ENCODE measurements at regions not wholly inside any gene's neighbourhood (a gene's known extent, or its start where the extent isn't known, plus 50 kb on each side); places are given as distances from the start of the nearest gene placed in this dataset.

DNA sequence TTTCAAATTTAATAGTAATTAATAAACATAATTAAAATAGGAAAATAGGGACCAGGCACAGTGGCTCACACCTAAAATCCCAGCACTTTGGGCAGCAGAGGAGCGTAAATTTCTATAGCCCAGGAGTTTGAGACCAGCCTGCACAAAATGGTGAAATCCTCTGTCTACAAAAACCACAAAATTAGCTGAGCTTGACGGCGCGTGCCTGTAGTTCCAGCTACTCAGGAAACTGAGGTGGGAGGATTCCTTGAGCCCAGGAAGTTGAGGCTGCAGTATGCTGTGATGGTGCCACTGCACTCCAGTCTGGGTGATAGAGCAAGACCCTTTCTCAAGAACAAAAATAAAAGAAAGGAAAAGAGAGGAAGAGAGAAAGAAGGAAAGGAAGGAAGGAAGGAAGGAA, 1387.0 kb upstream of the ADGRB3 start:
- DNase-seq (ENCODE audit: low read depth, low spot score): no peak
- Histone ChIP-seq H3K36me3 (ENCODE audit: control insufficient read depth, insufficient read depth, low read length) (no peaks in the 10 kb centered on the region), H3K9me3 (ENCODE audit: control insufficient read depth, insufficient read depth, low read length) (no peaks in the 10 kb centered on the region), H3K4me1 (ENCODE audit: control insufficient read depth, insufficient read depth, low read length) (no peaks in the 10 kb centered on the region), H3K27me3 (ENCODE audit: control insufficient read depth, insufficient read depth, low read length) (no peaks in the 10 kb centered on the region), H3K4me3 (ENCODE audit: low read length) (no peak overlapping the region), H3K27ac (ENCODE audit: low read length) (no peak overlapping the region)
- whole genome bisulfite sequencing (ENCODE audit: insufficient coverage, insufficient read length): no CpG with 5 or more reads among the region's 4 CpGs

DNA sequence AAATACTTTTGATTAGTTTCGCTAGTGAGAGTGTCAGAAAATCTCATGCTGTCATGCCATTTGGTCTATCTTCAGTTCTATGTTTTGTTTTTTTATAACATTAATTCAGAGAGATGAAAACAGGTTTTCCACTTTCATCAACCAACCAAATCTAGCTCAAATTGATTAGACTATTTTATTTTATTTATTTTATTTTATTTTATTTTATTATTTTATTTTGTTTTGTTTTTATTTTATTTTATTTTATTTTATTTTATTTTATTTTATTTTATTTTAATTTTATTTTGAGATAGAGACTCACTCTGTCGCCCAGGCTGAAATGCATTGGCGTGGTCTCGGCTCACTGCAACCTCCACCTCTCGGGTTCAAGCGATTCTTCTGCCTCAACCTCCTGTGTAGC, 1391.0 kb upstream of the ADGRB3 start:
- Histone ChIP-seq H3K4me1 (ENCODE audit: control insufficient read depth, insufficient read depth, low read length) (no peaks in the 10 kb centered on the region), H3K36me3 (ENCODE audit: control insufficient read depth, insufficient read depth, low read length) (no peaks in the 10 kb centered on the region), H3K4me3 (ENCODE audit: low read length) (no peak overlapping the region), H3K27ac (ENCODE audit: low read length) (no peak overlapping the region), H3K27me3 (ENCODE audit: control insufficient read depth, insufficient read depth, low read length) (no peaks in the 10 kb centered on the region), H3K9me3 (ENCODE audit: control insufficient read depth, insufficient read depth, low read length) (no peaks in the 10 kb centered on the region)
- WGBS (ENCODE audit: insufficient coverage, insufficient read length): no CpG with 5 or more reads among the region's 6 CpGs
- DNase-seq (ENCODE audit: low read depth, low spot score): no peak

DNA sequence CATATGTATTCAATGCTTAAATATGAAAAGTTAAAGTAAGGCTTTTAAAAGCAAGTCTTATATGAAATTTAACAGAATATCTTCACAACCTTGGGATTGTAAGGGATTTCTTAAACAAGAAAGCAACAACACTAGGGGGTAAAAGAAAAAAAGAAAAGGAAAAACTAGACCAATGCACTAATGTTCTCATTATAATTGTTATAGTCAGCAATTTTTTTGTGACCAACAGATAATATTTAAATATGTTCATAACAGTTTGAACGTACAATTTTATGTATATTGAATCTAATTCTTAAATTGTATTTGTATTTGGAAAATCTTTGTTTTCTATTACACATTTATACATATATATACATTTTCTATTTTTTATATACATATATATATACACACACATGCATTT, 1397.8 kb upstream of the ADGRB3 start:
- no peak for DNase-seq (ENCODE audit: low read depth, low spot score)
- Histone ChIP-seq H3K4me3 (ENCODE audit: low read length) (no peak overlapping the region), H3K9me3 (ENCODE audit: control insufficient read depth, insufficient read depth, low read length) (no peaks in the 10 kb centered on the region), H3K4me1 (ENCODE audit: control insufficient read depth, insufficient read depth, low read length) (no peaks in the 10 kb centered on the region), H3K36me3 (ENCODE audit: control insufficient read depth, insufficient read depth, low read length) (no peaks in the 10 kb centered on the region), H3K27me3 (ENCODE audit: control insufficient read depth, insufficient read depth, low read length) (no peaks in the 10 kb centered on the region), H3K27ac (ENCODE audit: low read length) (no peak overlapping the region)
- WGBS (ENCODE audit: insufficient coverage, insufficient read length): no CpG with 5 or more reads among the region's 1 CpG

DNA sequence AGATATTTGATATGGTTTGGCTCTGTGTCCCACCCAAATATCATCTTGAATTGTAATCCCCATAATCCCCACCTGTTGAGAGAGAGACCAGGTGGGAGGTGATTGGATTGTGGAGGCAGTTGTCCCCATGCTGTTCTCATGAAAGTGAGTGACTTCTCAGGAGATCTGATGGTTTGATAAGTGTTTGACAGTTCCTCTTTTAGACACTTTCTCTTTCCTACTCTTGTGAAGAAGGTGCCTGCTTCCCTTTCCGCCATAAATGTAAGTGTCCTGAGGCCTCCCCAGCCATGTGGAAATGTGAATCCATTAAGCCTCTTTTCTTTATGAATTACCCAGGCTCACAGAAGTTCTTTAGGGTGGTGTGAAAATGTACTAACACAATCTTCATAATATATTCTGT, 1404.0 kb upstream of the ADGRB3 start:
- Histone ChIP-seq H3K27ac (ENCODE audit: low read length) (no peak overlapping the region), H3K4me3 (ENCODE audit: low read length) (no peak overlapping the region), H3K27me3 (ENCODE audit: control insufficient read depth, insufficient read depth, low read length) (no peaks in the 10 kb centered on the region), H3K36me3 (ENCODE audit: control insufficient read depth, insufficient read depth, low read length) (no peaks in the 10 kb centered on the region), H3K9me3 (ENCODE audit: control insufficient read depth, insufficient read depth, low read length) (no peaks in the 10 kb centered on the region), H3K4me1 (ENCODE audit: control insufficient read depth, insufficient read depth, low read length) (no peaks in the 10 kb centered on the region)
- no peak for DNase-seq (ENCODE audit: low read depth, low spot score)
- no CpG with 5 or more reads among the region's 1 CpG for WGBS (ENCODE audit: insufficient coverage, insufficient read length)

DNA sequence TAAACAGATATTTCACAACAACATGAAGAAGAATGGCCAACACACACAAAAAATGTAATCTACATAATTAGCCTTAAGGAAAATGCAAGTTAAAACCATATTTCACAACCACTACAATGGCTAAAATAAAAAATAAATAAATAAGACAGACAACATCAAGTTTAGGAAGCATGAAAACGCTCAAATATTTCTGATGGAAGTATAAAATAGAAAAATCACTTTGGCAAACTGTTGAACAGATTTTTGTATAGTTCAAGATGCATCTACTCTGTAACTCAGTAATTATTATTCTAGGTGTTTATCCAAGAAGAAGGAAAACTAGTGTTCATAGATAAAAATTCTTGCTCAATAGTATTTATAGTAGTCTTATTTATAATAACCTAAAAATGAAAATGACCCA, 1410.1 kb upstream of the ADGRB3 start:
- DNase-seq (ENCODE audit: low read depth, low spot score): no peak
- H3K4me1 ChIP-seq (ENCODE audit: control insufficient read depth, insufficient read depth, low read length): no peaks in the 10 kb centered on the region
- no peaks in the 10 kb centered on the region for H3K27me3 ChIP-seq (ENCODE audit: control insufficient read depth, insufficient read depth, low read length)
- H3K36me3 ChIP-seq (ENCODE audit: control insufficient read depth, insufficient read depth, low read length): no peaks in the 10 kb centered on the region
- no CpG with 5 or more reads among the region's 1 CpG for WGBS (ENCODE audit: insufficient coverage, insufficient read length)
- H3K9me3 ChIP-seq (ENCODE audit: control insufficient read depth, insufficient read depth, low read length): no peaks in the 10 kb centered on the region
- H3K4me3 ChIP-seq (ENCODE audit: low read length): no peak overlapping the region
- no peak overlapping the region for H3K27ac ChIP-seq (ENCODE audit: low read length)

DNA sequence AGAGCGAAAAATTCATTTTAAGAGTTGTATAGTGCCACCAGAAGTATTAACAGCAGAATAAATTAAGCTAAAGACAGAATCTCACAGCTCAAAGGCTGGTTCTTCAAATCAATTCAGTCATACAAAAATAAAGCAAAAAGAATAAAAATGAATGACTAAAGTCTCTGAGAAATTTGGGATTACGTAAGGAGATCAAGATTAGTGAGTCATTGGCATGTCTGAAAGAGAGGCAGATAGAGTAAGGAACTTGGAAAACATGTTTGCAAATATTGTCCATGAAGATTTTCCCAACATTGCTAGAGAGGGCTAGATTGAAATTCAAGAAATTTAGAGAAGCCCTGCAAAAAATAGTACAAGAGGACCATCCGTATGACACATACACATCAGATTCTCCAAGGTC, 1413.9 kb upstream of the ADGRB3 start:
- no peaks in the 10 kb centered on the region for H3K9me3 ChIP-seq (ENCODE audit: control insufficient read depth, insufficient read depth, low read length)
- no peaks in the 10 kb centered on the region for H3K4me1 ChIP-seq (ENCODE audit: control insufficient read depth, insufficient read depth, low read length)
- H3K4me3 ChIP-seq (ENCODE audit: low read length): no peak overlapping the region
- no peak for DNase-seq (ENCODE audit: low read depth, low spot score)
- no peaks in the 10 kb centered on the region for H3K36me3 ChIP-seq (ENCODE audit: control insufficient read depth, insufficient read depth, low read length)
- H3K27me3 ChIP-seq (ENCODE audit: control insufficient read depth, insufficient read depth, low read length): no peaks in the 10 kb centered on the region
- no CpG with 5 or more reads among the region's 3 CpGs for WGBS (ENCODE audit: insufficient coverage, insufficient read length)
- no peak overlapping the region for H3K27ac ChIP-seq (ENCODE audit: low read length)

DNA sequence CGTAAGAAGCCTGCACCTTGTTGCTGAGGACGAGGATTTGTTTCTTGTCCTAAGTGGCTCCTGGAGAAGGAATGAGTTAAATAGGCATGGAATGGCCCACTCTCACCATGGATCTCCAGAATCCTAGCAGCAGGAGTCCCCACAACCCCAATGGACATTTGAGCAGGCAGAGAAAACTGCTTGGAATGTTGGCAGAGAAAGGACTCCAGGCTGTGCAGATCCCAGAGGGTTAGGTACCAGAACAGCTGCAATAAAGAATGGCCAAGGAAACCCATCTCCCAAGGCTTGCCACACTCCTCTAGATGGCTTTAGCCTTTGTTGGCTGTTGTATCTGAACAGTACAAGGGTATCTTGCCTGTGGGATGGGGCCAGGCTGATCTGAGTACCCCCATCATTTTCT, 1415.7 kb upstream of the ADGRB3 start:
- Histone ChIP-seq H3K4me3 (ENCODE audit: low read length) (no peak overlapping the region), H3K36me3 (ENCODE audit: control insufficient read depth, insufficient read depth, low read length) (no peaks in the 10 kb centered on the region), H3K27ac (ENCODE audit: low read length) (no peak overlapping the region), H3K9me3 (ENCODE audit: control insufficient read depth, insufficient read depth, low read length) (no peaks in the 10 kb centered on the region), H3K4me1 (ENCODE audit: control insufficient read depth, insufficient read depth, low read length) (no peaks in the 10 kb centered on the region), H3K27me3 (ENCODE audit: control insufficient read depth, insufficient read depth, low read length) (no peaks in the 10 kb centered on the region)
- WGBS (ENCODE audit: insufficient coverage, insufficient read length): no CpG with 5 or more reads among the region's 2 CpGs
- no peak for DNase-seq (ENCODE audit: low read depth, low spot score)

DNA sequence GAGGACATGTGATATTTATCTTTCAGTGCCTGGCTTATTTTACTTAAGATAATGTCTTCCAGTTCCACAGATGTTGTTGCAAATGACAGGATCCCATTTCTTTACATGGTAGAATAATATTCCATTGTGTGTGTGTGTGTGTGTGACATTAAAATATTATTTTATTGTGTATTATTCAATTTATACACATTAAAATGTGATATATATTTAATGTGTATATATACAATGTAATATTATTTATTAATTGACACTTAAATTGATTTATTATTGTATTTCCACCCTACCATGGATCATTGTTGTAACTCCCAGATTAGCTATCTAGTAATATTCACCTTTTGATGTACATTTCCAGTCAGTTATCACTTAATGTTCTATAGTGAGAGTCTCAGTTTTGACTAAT, 1422.5 kb upstream of the ADGRB3 start:
- DNase-seq (ENCODE audit: low read depth, low spot score): no peak
- Histone ChIP-seq H3K4me1 (ENCODE audit: control insufficient read depth, insufficient read depth, low read length) (no peaks in the 10 kb centered on the region), H3K36me3 (ENCODE audit: control insufficient read depth, insufficient read depth, low read length) (no peaks in the 10 kb centered on the region), H3K27ac (ENCODE audit: low read length) (no peak overlapping the region), H3K27me3 (ENCODE audit: control insufficient read depth, insufficient read depth, low read length) (no peaks in the 10 kb centered on the region), H3K9me3 (ENCODE audit: control insufficient read depth, insufficient read depth, low read length) (no peaks in the 10 kb centered on the region), H3K4me3 (ENCODE audit: low read length) (no peak overlapping the region)

DNA sequence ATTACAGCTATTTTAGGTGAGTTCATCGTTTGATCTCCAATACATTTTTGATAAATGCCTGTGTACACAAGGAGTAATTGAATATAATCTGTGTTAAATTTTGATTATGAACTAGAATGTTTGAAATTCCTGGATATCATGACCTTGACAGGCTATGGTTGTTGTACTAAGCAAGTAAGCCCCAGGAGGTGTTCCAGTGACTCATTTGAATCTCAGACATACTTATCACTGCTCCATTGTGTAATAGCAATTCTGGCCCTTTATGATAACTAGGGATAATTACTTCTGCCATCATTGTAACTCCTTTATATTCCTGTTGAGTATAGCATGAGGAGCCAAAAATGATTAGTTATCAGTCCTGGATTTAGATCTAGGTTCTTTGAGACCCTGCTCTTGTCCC, 1424.6 kb upstream of the ADGRB3 start:
- Histone ChIP-seq H3K27me3 (ENCODE audit: control insufficient read depth, insufficient read depth, low read length) (no peaks in the 10 kb centered on the region), H3K9me3 (ENCODE audit: control insufficient read depth, insufficient read depth, low read length) (no peaks in the 10 kb centered on the region), H3K27ac (ENCODE audit: low read length) (no peak overlapping the region), H3K4me1 (ENCODE audit: control insufficient read depth, insufficient read depth, low read length) (no peaks in the 10 kb centered on the region), H3K4me3 (ENCODE audit: low read length) (no peak overlapping the region), H3K36me3 (ENCODE audit: control insufficient read depth, insufficient read depth, low read length) (no peaks in the 10 kb centered on the region)
- DNase-seq (ENCODE audit: low read depth, low spot score): no peak
- no CpG with 5 or more reads among the region's 1 CpG for WGBS (ENCODE audit: insufficient coverage, insufficient read length)

DNA sequence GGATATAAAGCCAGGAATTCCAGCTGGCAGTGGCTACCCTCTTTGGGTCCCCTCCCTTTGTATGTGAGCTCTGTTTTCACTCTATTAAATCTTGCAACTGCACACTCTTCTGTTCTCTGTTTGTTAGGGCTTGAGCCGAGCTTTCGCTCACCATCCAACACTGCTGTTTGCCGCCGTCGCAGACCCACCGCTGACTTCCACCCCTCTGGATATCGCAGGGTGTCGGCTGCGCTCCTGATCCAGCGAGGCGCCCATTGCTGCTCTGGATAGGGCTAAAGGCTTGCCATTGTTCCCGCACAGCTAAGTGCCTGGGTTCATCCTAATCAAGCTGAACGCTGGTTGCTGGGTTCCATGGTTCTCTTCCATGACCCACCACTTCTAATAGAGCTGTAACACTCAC, 1433.5 kb upstream of the ADGRB3 start:
- Histone ChIP-seq H3K27me3 (ENCODE audit: control insufficient read depth, insufficient read depth, low read length) (no peaks in the 10 kb centered on the region), H3K36me3 (ENCODE audit: control insufficient read depth, insufficient read depth, low read length) (no peaks in the 10 kb centered on the region), H3K27ac (ENCODE audit: low read length) (no peak overlapping the region), H3K4me3 (ENCODE audit: low read length) (no peak overlapping the region), H3K9me3 (ENCODE audit: control insufficient read depth, insufficient read depth, low read length) (no peaks in the 10 kb centered on the region), H3K4me1 (ENCODE audit: control insufficient read depth, insufficient read depth, low read length) (no peaks in the 10 kb centered on the region)
- no peak for DNase-seq (ENCODE audit: low read depth, low spot score)
- WGBS (ENCODE audit: insufficient coverage, insufficient read length): no CpG with 5 or more reads among the region's 13 CpGs

DNA sequence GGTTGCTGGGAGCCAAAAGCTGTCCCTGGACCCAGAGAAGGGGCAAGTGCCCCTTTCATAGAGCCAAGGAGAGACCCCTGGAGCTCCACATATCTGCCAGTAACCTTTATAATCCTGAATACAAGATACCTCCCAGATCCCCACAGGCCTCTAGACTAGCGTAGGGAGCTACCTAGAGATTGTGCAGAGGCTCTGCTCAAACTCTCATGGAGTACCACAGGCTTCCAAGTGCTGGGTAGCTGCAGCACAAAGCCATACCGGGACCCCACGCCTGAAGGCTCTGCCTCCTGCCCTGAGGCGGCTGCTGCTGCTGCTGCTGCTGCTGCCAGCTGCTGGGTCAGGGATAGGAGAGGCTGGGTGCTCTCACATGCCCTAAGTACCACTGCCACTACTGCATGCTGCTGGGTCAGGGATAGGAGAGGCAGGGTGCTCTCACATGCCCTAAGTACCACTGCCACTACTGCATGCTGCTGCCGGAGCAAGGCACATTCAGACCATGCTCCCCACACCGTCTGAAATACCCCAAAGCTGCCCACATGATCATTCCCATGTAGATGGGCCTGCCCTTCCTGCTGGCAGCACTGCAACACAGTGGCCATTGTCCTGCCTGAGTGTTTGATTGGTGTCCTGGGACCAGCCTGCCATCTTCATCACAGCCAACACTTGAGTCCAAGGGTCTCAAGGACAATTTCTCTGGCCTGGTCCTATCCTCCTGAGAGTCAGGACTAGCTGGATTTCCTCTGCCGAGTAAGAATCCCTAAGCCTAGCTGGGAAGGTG, 1434.3 kb upstream of the ADGRB3 start:
- Histone ChIP-seq H3K27me3 (ENCODE audit: control insufficient read depth, insufficient read depth, low read length) (no peaks in the 10 kb centered on the region), H3K27ac (ENCODE audit: low read length) (no peak overlapping the region), H3K9me3 (ENCODE audit: control insufficient read depth, insufficient read depth, low read length) (no peaks in the 10 kb centered on the region), H3K4me3 (ENCODE audit: low read length) (no peak overlapping the region), H3K4me1 (ENCODE audit: control insufficient read depth, insufficient read depth, low read length) (no peaks in the 10 kb centered on the region), H3K36me3 (ENCODE audit: control insufficient read depth, insufficient read depth, low read length) (no peaks in the 10 kb centered on the region)
- no CpG with 5 or more reads among the region's 7 CpGs for WGBS (ENCODE audit: insufficient coverage, insufficient read length)
- DNase-seq (ENCODE audit: low read depth, low spot score): no peak

All from iPS DF 6.9 (cell line).